NOMO-1 treated with dmso at 0.1 percent for 144 hours (cell line): ENCODE measurements at regions not wholly inside any gene's neighbourhood (a gene's known extent, or its start where the extent isn't known, plus 50 kb on each side); places are given as distances from the start of the nearest gene placed in this dataset.
"Not testable (repeated sequence)": the region's sequence is repeated elsewhere in the genome, so short reads cannot be mapped to it uniquely, and the experiment has no call there.

Experiments
- DNase-seq: peaks from one replicate; lab custom pipeline; 2025; ENCODE audit not compliant: unreplicated experiment; lab: John Stamatoyannopoulos, UW

- DNase-seq = no peak
These were observed 280.1 kb downstream of the GATA3 start for GRCh38 chr10:8334631-8335030.

DNA sequence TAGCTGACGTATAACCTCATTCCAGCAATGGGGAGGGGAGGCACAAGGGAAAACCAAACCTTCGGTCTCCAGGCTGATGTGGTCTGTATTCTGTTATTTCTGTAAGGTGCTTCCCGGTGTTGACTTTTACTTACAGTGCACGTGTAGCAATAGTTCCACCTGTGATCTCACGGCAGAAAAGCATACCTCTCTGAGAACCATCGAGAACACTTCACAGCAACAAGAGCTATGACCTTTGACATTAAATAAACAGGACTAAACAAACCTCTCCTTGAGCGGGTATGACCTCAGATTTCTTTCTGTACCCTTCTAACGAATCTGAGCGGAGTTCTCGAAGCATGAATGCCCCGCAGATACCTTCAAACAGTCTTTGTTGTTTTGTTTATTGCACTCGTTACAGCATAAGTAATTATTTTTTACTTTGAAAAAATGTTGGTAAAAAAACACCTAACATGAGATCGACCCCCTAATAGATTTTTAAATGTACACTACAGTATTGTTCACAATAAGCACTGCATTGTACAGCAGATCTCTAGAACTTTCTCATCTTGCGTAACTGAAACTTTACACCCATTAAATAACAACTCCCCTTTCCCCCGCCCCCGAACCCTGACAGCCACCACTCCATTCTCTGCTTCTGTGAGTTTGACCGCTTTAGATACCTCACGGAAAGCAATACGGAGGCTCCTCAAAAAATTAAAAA is 282.3 kb downstream of the GATA3 start:
- DNase-seq = no peak

- DNase-seq = no peak
These were observed 282.8 kb downstream of the GATA3 start for GRCh38 chr10:8337332-8337651.

DNA sequence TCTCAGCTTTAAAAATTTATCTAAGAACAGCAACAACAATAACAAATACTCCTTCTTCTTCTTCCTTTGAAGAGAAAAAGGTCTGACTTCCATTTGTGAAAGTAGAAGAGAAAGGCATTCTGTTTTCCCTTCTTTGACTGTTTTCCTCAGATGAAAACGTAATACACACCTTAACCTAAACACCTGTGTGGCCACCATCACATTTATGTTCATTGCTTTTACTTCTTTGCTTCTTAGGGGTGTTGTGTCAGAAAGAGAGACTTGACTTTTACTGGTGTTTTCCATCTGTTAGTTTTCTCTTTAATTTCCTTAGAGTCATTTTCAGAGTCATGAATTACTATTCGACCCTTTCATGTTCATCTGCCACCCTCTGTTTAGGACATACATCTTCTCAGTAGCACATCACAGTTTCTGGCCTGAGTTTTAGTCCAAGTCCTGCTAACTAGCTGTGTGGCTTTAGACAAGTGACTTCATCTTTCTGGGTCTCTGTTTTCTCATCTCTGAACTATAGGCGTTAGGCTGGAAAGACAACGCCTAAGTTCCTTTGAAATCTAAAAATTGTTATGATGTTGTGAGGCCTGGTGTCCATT is 283.8 kb downstream of the GATA3 start:
- no peak for DNase-seq

DNA sequence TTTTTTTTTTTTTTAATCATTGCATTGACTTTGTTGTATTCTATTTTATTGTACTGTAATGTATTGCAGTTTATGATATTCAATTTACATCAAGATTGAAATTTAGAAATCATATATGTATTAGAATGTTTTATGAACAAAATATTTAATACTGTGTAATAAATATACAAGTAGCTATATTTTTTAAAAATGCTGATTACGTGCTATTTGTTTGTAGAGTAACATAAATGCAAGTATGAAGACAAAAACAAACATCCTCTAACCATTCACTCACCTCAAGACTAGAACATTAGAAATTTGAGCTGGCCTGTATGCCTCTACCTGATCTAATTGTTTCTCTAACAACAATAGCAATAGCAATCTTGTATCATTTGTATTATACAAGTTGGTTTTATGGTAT is 290.3 kb downstream of the GATA3 start:
- no peak for DNase-seq

GRCh38 chr10:8346861-8347260 is 292.4 kb downstream of the GATA3 start:
- DNase-seq = no peak

DNA sequence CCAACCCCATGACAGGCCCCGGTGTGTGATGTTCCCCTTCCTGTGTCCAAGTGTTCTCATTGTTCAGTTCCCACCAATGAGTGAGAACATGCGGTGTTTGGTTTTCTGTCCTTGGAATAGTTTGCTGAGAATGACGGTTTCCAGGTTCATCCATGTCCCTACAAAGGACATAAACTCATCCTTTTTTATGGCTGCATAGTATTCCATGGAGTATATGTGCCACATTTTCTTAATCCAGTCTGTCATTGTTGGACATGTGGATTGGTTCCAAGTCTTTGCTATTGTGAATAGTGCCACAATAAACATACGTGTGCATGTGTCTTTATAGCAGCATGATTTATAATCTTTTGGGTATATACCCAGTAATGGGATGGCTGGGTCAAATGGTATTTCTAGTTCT is 293.1 kb downstream of the GATA3 start:
- DNase-seq = not testable (repeated sequence)

GRCh38 chr10:8349610-8350249 is 295.2 kb downstream of the GATA3 start:
- no peak for DNase-seq

GRCh38 chr10:8350250-8350967 is 295.9 kb downstream of the GATA3 start:
- DNase-seq = no peak

- DNase-seq = no peak
These were observed 297.9 kb downstream of the GATA3 start for GRCh38 chr10:8352171-8353075.

- no peak for DNase-seq
These were observed 301.8 kb downstream of the GATA3 start for GRCh38 chr10:8356283-8356682.

- no peak for DNase-seq
These were observed 305.0 kb downstream of the GATA3 start for GRCh38 chr10:8359467-8359866.

GRCh38 chr10:8360365-8360764 is 305.9 kb downstream of the GATA3 start:
- DNase-seq = no peak

GRCh38 chr10:8360814-8361509 is 306.5 kb downstream of the GATA3 start:
- DNase-seq = no peak

DNA sequence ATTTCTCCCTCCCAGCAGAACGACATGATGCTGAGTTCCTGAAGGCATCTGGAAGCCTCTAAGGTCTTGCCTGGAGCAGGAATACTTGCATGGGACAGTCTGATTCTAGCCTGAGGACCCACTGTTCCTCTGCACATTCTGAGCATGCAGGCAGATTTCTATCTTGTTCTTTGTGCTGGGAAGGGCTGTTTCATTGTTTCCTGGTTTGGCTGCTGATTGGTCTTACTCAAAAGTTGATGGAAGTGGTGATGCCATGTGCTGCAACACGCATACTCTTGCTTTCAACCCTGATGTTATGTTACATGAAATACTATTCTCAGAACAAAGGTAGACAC is 307.0 kb downstream of the GATA3 start:
- DNase-seq = no peak

- DNase-seq = no peak
These were observed 311.7 kb downstream of the GATA3 start for GRCh38 chr10:8365935-8366911.

GRCh38 chr10:8367672-8368411 is 313.4 kb downstream of the GATA3 start:
- DNase-seq = not testable (repeated sequence)

DNA sequence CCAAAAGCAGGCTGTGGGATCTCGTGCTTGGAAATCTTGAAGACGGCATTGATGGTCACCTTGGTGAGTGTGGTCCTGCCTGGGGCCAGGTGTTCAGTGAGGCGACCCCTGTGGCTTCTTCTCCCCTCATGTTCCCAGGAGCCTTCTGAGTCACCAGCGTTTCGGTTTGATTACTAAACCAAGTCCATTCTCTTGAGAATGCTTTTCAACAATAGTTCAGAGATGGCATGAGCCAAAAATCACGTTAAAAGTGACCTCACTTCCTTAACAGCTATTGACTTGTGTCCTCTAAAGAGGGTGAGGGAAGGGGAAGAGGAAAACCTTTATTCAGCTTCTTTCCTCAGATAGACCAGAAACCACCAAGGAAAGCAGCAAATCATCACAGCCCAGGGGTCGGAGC is 315.2 kb downstream of the GATA3 start:
- no peak for DNase-seq

DNA sequence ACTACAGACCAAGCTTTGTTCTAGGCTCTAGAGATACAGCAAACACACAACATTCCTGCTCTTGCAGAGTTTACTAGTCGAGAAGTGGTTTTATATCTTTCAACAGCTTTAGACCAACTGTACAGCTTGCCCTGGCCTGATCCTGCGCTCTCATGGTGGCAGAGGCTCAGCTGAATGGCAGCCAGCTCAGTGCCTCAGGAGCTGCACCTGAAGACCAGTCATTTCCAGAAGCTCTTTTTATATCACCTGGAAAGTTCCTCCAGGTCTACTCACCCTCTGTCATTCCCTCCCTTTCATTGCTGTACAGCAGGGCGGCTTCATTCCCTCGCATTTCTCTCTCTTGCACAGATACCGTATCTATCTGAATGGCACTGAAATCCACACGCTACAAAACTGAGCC is 319.8 kb downstream of the GATA3 start:
- no peak for DNase-seq
